Liver (tissue), 3 donors: ENCODE measurements at regions not wholly inside any gene's neighbourhood (a gene's known extent, or its start where the extent isn't known, plus 50 kb on each side); places are given as distances from the start of the nearest gene placed in this dataset.

ENCODE experiments used
- GABPA ChIP-seq, 2 donors: IDR thresholded peaks in 1 of 2; conservative IDR thresholded peaks in 1 of 2; 2 replicates each; pipeline ENCODE4 v1.6.1; 2016; ENCODE audit warnings: antibody characterized with exemption in 2 of 2, mild to moderate bottlenecking in 1 of 2, moderate library complexity in 1 of 2
- HNF4G ChIP-seq: IDR thresholded peaks from 2 replicates; pipeline ENCODE4 v1.6.1; 2016; ENCODE audit warnings: antibody characterized with exemption
- JUND ChIP-seq, 2 donors: IDR thresholded peaks; 2 replicates each; pipeline ENCODE4 v1.6.1; 2016; ENCODE audit warnings: antibody characterized with exemption in 2 of 2
- RAD21 ChIP-seq, 2 donors: IDR thresholded peaks; 2 replicates each; pipeline ENCODE4 v1.6.1; 2016; ENCODE audit warnings: antibody characterized with exemption in 2 of 2, mild to moderate bottlenecking in 2 of 2
- YY1 ChIP-seq: IDR thresholded peaks from 2 replicates; pipeline ENCODE4 v1.6.1; 2016; ENCODE audit warnings: antibody characterized with exemption, mild to moderate bottlenecking
- TF ChIP-seq, protein P1 (sequence below): fragments of 150-350 bp; IDR thresholded peaks from 2 replicates; pipeline ENCODE4 v1.5.1; 2017; ENCODE audit warnings: improper control_type of control experiment, low read depth, low read length; ENCODE audit not compliant: missing input control
- TF ChIP-seq, protein P2 (sequence below): IDR thresholded peaks from 2 replicates; pipeline ENCODE4 v1.6.1; 2016; ENCODE audit warnings: antibody characterized with exemption, mild to moderate bottlenecking
- TF ChIP-seq, protein P3 (sequence below): IDR thresholded peaks from 2 replicates; pipeline ENCODE4 v1.6.1; 2016; ENCODE audit warnings: antibody characterized with exemption
- donor health status: healthy.
- donor health status: healthy.

DNA sequence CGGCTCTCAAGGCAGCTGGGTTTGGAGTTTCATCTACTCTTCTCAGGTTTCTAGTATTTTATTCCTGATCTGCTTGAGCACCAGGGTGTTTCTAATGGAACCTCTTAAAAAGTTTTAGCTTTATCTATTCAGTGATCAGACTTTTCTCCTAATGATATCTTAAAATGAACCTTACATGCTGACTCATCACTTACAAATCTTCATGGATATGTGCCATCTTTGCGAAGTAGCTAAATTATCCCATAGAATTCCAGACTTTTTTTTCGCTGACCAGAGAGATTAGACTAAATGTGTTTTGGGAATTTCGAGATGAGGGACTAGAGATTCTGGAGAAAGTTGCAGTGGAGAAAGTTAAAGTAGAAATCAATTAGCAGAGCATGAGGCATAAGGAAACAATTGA is 401.0 kb downstream of the GRB14 start:
- TF ChIP-seq, protein P1, sequence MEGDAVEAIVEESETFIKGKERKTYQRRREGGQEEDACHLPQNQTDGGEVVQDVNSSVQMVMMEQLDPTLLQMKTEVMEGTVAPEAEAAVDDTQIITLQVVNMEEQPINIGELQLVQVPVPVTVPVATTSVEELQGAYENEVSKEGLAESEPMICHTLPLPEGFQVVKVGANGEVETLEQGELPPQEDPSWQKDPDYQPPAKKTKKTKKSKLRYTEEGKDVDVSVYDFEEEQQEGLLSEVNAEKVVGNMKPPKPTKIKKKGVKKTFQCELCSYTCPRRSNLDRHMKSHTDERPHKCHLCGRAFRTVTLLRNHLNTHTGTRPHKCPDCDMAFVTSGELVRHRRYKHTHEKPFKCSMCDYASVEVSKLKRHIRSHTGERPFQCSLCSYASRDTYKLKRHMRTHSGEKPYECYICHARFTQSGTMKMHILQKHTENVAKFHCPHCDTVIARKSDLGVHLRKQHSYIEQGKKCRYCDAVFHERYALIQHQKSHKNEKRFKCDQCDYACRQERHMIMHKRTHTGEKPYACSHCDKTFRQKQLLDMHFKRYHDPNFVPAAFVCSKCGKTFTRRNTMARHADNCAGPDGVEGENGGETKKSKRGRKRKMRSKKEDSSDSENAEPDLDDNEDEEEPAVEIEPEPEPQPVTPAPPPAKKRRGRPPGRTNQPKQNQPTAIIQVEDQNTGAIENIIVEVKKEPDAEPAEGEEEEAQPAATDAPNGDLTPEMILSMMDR: no peak
- no peak for TF ChIP-seq RAD21 (IDR thresholded peaks at IDR 0.05)
- no peak for TF ChIP-seq JUND (IDR thresholded peaks at IDR 0.05)
- TF ChIP-seq YY1: no peak
- TF ChIP-seq HNF4G: no peak
- TF ChIP-seq, protein P2, sequence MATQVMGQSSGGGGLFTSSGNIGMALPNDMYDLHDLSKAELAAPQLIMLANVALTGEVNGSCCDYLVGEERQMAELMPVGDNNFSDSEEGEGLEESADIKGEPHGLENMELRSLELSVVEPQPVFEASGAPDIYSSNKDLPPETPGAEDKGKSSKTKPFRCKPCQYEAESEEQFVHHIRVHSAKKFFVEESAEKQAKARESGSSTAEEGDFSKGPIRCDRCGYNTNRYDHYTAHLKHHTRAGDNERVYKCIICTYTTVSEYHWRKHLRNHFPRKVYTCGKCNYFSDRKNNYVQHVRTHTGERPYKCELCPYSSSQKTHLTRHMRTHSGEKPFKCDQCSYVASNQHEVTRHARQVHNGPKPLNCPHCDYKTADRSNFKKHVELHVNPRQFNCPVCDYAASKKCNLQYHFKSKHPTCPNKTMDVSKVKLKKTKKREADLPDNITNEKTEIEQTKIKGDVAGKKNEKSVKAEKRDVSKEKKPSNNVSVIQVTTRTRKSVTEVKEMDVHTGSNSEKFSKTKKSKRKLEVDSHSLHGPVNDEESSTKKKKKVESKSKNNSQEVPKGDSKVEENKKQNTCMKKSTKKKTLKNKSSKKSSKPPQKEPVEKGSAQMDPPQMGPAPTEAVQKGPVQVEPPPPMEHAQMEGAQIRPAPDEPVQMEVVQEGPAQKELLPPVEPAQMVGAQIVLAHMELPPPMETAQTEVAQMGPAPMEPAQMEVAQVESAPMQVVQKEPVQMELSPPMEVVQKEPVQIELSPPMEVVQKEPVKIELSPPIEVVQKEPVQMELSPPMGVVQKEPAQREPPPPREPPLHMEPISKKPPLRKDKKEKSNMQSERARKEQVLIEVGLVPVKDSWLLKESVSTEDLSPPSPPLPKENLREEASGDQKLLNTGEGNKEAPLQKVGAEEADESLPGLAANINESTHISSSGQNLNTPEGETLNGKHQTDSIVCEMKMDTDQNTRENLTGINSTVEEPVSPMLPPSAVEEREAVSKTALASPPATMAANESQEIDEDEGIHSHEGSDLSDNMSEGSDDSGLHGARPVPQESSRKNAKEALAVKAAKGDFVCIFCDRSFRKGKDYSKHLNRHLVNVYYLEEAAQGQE: no peak
- TF ChIP-seq, protein P3, sequence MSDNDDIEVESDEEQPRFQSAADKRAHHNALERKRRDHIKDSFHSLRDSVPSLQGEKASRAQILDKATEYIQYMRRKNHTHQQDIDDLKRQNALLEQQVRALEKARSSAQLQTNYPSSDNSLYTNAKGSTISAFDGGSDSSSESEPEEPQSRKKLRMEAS: no peak
- no peak for TF ChIP-seq GABPA (IDR thresholded peaks at IDR 0.05 in 1 of 2, conservative IDR thresholded peaks at IDR 0.05 in 1 of 2)
